GM06990 (cell line): ENCODE measurements at regions not wholly inside any gene's neighbourhood (a gene's known extent, or its start where the extent isn't known, plus 50 kb on each side); places are given as distances from the start of the nearest gene placed in this dataset.
"Not testable (repeated sequence)": the region's sequence is repeated elsewhere in the genome, so short reads cannot be mapped to it uniquely, and the experiment has no call there.

Source experiments
- DNase-seq: peaks from one replicate; pipeline ENCODE4 v3.0.0-alpha.2; 2011; ENCODE audit not compliant: insufficient read length; ENCODE audit errors: extremely low read depth
- H3K27me3 ChIP-seq: replicated peaks from 2 replicates; pipeline ENCODE4 v1.6.0; 2011; ENCODE audit warnings: low read length; ENCODE audit not compliant: control insufficient read depth, insufficient read depth
- H3K36me3 ChIP-seq: 2 replicates; pipeline ENCODE4 v1.5.1; 2011; ENCODE audit warnings: low read length; ENCODE audit not compliant: control insufficient read depth, insufficient read depth
- H3K4me3 ChIP-seq: replicated peaks from 2 replicates; pipeline ENCODE4 v1.5.1; 2011; ENCODE audit warnings: low read depth, mild to moderate bottlenecking, control low read depth, low read length
- TF ChIP-seq, protein P1 (sequence below): IDR thresholded peaks from 2 replicates; pipeline ENCODE4 v1.5.1; 2011; ENCODE audit warnings: low read length, control low read depth, mild to moderate bottlenecking, inconsistent platforms; ENCODE audit not compliant: insufficient read depth, poor library complexity, severe bottlenecking

DNA sequence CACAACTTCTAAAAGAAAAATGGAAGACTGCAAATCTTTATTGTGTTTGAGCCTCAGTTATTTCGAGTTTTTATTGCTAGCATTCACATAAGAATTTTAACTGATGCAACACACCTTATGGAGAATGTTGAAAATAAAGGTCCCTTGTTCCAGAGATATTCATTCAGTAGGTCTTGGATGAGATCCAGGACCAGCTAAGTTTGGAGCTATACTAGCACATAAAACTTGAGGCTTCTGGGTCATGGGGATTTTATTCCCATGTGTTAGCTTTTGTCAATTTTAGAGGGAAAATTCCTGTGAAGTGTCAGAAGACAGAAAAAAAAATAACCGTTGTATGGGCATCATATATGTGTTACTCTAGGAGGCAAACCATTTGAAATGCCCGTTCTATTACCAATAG is 693.2 kb upstream of the MIS18BP1 start:
- H3K27me3 ChIP-seq = no peaks in the 10 kb centered on the region
- H3K4me3 ChIP-seq = no peak overlapping the region
- TF ChIP-seq, protein P1, sequence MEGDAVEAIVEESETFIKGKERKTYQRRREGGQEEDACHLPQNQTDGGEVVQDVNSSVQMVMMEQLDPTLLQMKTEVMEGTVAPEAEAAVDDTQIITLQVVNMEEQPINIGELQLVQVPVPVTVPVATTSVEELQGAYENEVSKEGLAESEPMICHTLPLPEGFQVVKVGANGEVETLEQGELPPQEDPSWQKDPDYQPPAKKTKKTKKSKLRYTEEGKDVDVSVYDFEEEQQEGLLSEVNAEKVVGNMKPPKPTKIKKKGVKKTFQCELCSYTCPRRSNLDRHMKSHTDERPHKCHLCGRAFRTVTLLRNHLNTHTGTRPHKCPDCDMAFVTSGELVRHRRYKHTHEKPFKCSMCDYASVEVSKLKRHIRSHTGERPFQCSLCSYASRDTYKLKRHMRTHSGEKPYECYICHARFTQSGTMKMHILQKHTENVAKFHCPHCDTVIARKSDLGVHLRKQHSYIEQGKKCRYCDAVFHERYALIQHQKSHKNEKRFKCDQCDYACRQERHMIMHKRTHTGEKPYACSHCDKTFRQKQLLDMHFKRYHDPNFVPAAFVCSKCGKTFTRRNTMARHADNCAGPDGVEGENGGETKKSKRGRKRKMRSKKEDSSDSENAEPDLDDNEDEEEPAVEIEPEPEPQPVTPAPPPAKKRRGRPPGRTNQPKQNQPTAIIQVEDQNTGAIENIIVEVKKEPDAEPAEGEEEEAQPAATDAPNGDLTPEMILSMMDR = no peak
- no peak for DNase-seq
- no peaks in the 10 kb centered on the region for H3K36me3 ChIP-seq

DNA sequence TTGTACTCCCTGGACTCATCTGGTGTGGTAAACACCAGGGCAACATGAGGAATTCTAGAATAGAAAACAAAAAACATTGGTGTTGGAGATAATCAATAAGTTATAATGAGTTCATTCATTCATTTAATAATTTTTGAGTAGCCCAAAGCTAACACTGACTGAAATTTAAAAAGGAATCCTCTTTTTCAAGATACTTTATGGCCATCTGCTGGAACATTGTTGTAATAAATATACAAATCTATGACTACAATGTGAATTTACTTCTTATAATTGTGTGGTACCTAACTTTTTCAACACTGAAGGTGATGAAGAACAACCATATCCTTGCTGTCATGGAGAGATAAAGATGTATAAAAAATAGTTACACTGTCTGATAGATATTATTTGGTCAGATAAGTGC is 687.3 kb upstream of the MIS18BP1 start:
- TF ChIP-seq, protein P1 = no peak
- DNase-seq = no peak
- no peak overlapping the region for H3K4me3 ChIP-seq
- no peaks in the 10 kb centered on the region for H3K36me3 ChIP-seq
- H3K27me3 ChIP-seq = no peaks in the 10 kb centered on the region

DNA sequence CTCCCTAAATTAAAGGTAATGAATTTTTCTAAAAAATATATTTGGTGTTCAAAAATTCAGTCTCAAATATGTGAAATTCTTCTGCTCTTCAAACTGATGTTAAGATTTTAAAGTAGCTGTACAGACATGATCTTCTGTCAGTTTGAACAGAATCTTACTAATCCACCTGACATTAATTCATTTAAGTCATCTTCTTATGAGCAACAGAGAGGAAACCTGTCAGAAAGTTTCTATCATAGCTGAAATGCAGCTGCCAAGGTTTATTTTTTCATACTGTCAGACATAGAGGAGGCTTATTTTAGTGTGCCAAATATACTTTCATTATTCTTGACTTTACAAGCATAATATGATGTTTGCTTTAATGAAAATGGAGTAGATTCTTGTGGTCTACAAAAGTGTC is 686.6 kb upstream of the MIS18BP1 start:
- TF ChIP-seq, protein P1 = no peak
- Histone ChIP-seq H3K36me3 (no peaks in the 10 kb centered on the region), H3K27me3 (no peaks in the 10 kb centered on the region), H3K4me3 (no peak overlapping the region)
- no peak for DNase-seq

DNA sequence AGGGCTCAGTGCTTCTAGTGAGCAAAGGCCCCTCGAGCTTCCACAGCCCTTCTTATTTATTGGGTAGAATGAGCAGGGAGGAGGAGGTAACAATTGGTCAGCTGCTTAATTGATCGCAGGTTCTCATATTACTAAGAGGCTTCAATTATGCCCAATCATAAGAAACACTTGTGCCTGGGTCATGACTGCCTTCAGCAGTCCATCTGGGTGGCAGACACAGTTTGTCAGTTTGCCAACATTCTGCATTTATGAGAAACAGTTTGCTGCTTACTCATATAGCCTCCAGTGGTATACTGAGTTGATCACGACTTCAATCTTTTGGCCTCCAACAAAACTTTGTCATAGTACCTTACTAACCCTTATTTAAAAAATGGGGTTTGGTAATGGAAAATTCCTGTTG is 667.0 kb upstream of the MIS18BP1 start:
- not testable (repeated sequence) for H3K36me3 ChIP-seq, H3K4me3 ChIP-seq, DNase-seq, H3K27me3 ChIP-seq

DNA sequence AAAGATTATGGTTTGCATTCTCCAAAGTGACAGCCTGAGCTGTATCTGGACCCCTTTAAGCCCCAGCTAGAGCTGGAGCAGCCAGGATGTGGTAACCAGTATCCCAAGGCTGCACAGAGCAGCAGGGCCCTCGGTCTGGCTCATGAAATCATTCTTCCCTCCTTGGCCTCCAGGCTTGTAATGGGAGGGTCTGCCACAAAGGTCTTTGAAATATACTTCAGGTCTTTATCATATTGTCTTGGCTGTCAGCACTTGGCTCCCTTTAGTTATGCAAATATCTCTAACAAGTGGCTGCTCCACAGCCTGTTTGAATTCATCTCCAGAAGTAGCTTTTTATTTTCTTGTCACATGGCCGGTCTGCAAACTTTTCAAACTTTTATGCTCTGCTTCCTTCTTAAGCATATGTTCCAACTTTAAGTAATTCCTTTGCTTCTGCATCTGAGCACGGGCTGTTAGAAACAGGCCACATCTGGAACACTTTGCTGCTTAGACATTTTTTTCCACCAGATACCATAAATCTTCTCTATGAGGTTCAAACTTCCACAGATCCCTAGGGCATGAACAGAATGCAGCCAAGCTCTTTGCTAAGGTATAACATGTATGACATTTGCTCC is 663.4 kb upstream of the MIS18BP1 start:
- no peak overlapping the region for H3K4me3 ChIP-seq
- TF ChIP-seq, protein P1 = no peak
- no peaks in the 10 kb centered on the region for H3K36me3 ChIP-seq
- no peak for DNase-seq
- no peaks in the 10 kb centered on the region for H3K27me3 ChIP-seq

DNA sequence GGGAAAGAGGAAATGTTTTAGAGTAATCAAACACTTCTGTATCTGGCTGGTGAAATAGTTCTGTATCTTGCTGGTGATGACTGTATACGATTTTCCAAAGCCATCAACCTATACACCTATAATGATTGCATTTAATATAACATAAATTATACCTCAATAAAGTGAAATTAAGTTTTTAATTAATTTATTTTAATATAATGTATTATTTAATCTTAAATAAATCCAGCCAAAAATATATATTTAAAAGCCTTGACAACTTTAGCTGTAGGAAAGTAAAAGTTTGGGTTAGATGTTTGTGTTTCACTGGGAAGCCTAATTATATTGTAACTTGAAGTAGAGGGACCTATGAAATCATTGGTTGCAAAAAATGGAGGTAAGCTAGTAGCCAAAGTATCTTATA is 654.8 kb upstream of the MIS18BP1 start:
- no peaks in the 10 kb centered on the region for H3K27me3 ChIP-seq
- no peaks in the 10 kb centered on the region for H3K36me3 ChIP-seq
- H3K4me3 ChIP-seq = no peak overlapping the region
- DNase-seq = no peak
- TF ChIP-seq, protein P1 = no peak
